ENCODE measurements at regions not wholly inside any gene's neighbourhood (a gene's known extent, or its start where the extent isn't known, plus 50 kb on each side); places are given as distances from the start of the nearest gene placed in this dataset.

- H3K4me3 ChIP-seq = no peak overlapping the region
- no peak for TF ChIP-seq POLR2AphosphoS5 (IDR thresholded peaks at IDR 0.05)
- no peak for TF ChIP-seq CTCF (IDR thresholded peaks at IDR 0.05 in 8 of 11, conservative IDR thresholded peaks at IDR 0.05 in 3 of 11)
- no peak for TF ChIP-seq POLR2A (IDR thresholded peaks at IDR 0.05)
- intact Hi-C loops (cut with DNase I; ENCODE audit: low total_unique reads) = no loop called here
These were observed 342.2 kb upstream of the DUSP10 start for GRCh38 chr1:222084048-222084447.

GRCh38 chr1:222081859-222082258 lies 340.0 kb upstream of the DUSP10 start:
- Histone ChIP-seq H3K4me3 (no peak overlapping the region), H3K9me3 (peaks cover 0 to 14% (median 6%) of the 10 kb centered on the region in 8 donors), H3K27ac (no peak overlapping the region), H3K27me3 (replicated peaks in 1 of 7) (no peaks in the 10 kb centered on the region), H3K4me1 (no peaks in the 10 kb centered on the region), H3K36me3 (no peaks in the 10 kb centered on the region)
- intact Hi-C loops (cut with DNase I; ENCODE audit: low total_unique reads) = no loop called here
- WGBS, 5 donors = 75 to 83% (median 80%) methylated on average over 3 of the region's 3 CpGs
- no peak for DNase-seq
- TF ChIP-seq CTCF (IDR thresholded peaks at IDR 0.05 in 8 of 11, conservative IDR thresholded peaks at IDR 0.05 in 3 of 11) (no peak), POLR2AphosphoS5 (IDR thresholded peaks at IDR 0.05) (no peak), POLR2A (IDR thresholded peaks at IDR 0.05) (no peak)

More at GRCh38 chr1:222084048-222084447, 342.2 kb upstream of the DUSP10 start:
- no peaks in the 10 kb centered on the region for H3K4me1 ChIP-seq
- H3K9me3 ChIP-seq = peaks cover 0 to 14% (median 6%) of the 10 kb centered on the region in 8 donors
- no peak overlapping the region for H3K27ac ChIP-seq
- no peak for DNase-seq
- H3K36me3 ChIP-seq = no peaks in the 10 kb centered on the region
- H3K27me3 ChIP-seq (replicated peaks in 1 of 7) = no peaks in the 10 kb centered on the region

- no peaks in the 10 kb centered on the region for H3K36me3 ChIP-seq
- DNase-seq = no peak
- no peak for TF ChIP-seq CTCF (IDR thresholded peaks at IDR 0.05 in 8 of 11, conservative IDR thresholded peaks at IDR 0.05 in 3 of 11)
- no peak for TF ChIP-seq POLR2AphosphoS5 (IDR thresholded peaks at IDR 0.05)
- TF ChIP-seq POLR2A (IDR thresholded peaks at IDR 0.05) = no peak
- no peak overlapping the region for H3K4me3 ChIP-seq
- H3K27ac ChIP-seq = no peak overlapping the region
- no peaks in the 10 kb centered on the region for H3K4me1 ChIP-seq
- H3K27me3 ChIP-seq (replicated peaks in 1 of 7) = no peaks in the 10 kb centered on the region
- peaks cover 0 to 9% (median 5%) of the 10 kb centered on the region in 8 donors for H3K9me3 ChIP-seq
- WGBS, 5 donors = 91 to 100% (median 94%) methylated on average over 1 of the region's 1 CpG
- intact Hi-C loops (cut with DNase I; ENCODE audit: low total_unique reads) = no loop called here
These were observed 337.7 kb upstream of the DUSP10 start for GRCh38 chr1:222079566-222079965.

- Histone ChIP-seq H3K36me3 (no peaks in the 10 kb centered on the region), H3K4me3 (no peak overlapping the region), H3K27ac (no peak overlapping the region), H3K9me3 (no peaks in the 10 kb centered on the region), H3K27me3 (replicated peaks in 1 of 7) (no peaks in the 10 kb centered on the region), H3K4me1 (no peaks in the 10 kb centered on the region)
- TF ChIP-seq POLR2A (IDR thresholded peaks at IDR 0.05) (no peak), CTCF (IDR thresholded peaks at IDR 0.05 in 8 of 11, conservative IDR thresholded peaks at IDR 0.05 in 3 of 11) (no peak), POLR2AphosphoS5 (IDR thresholded peaks at IDR 0.05) (no peak)
- intact Hi-C loops (cut with DNase I; ENCODE audit: low total_unique reads) = no loop called here
- no peak for DNase-seq
- 76 to 92% (median 81%) methylated on average over 2 of the region's 2 CpGs for whole genome bisulfite sequencing, 5 donors
These were observed 335.3 kb upstream of the DUSP10 start for GRCh38 chr1:222077206-222077605.
